ENCODE measurements at regions not wholly inside any gene's neighbourhood (a gene's known extent, or its start where the extent isn't known, plus 50 kb on each side); places are given as distances from the start of the nearest gene placed in this dataset.
"Not testable (repeated sequence)": the region's sequence is repeated elsewhere in the genome, so short reads cannot be mapped to it uniquely, and the experiment has no call there.

DNA sequence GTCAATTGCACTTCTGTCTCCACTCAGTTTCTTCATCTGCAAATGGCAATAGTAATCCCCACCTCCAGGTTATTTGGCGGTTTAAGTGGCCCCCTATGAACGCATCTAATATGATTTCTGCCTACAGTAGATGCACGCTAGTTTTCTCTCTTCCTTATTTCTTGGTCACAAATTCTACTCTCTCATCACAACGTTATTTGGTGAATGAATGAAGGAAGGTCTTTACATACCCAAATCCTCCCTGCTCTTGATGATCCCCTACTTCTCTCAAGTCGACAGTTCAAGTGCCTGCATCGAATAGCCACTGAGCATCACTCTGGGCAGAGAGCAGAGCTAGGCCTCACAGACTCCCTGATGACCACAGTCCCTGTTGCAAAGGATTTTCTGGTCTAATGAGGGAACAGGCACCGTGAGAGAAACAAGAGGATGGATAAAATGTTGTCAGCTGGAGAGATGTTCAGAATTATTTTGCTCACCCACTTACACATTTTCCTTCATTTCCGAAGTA is 181.2 kb upstream of the SMAD3 start:
- no peak for DNase-seq (ENCODE audit: low read depth)

- DNase-seq (ENCODE audit: low read depth) = no peak
Observed at GRCh38 chr15:66884661-66885237, 180.7 kb upstream of the SMAD3 start.

GRCh38 chr15:66885281-66885915 is 180.0 kb upstream of the SMAD3 start:
- DNase-seq (ENCODE audit: low read depth) = no peak

DNA sequence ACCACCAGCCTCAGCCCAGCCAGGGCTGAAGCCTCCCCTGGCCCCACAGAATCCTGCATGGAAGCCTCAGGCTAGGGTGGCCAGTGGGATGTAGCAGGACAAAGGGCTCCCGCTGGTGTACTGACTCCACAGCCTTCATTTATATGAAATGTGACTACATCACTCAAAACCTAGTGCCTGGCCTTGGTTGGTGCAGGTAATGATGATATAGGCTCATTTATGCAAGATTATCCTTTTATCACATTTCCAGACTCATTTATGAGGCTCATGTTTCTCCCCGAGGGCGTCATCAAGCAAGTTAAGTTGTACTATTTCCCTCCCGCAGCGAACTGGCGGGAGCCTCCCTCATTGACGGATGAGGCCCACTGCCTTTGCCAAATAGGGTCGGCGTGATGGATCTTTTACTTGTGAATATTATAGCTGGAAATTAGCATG is 179.1 kb upstream of the SMAD3 start:
- no peak for DNase-seq (ENCODE audit: low read depth)

GRCh38 chr15:66886686-66887273 is 178.6 kb upstream of the SMAD3 start:
- DNase-seq (ENCODE audit: low read depth) = no peak

DNA sequence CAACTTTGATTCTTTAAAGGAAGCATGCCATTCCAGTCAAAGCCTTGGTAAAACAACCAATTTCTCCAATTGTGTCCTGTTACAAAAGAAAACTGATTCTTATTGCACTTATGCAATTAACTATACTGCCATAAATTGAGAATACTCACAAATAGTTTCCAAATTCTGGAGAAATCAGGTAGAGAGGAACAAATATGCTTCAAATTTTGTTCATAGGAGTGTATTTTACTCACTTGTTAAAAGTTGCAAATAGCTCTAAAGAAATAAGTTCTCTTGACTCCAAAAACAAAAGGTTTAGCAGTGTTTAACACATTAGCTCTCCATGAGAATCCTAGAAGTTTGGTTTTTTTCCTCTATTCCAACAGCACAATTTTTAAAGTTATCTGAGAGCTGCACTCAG is 176.1 kb upstream of the SMAD3 start:
- not testable (repeated sequence) for DNase-seq (ENCODE audit: low read depth)

GRCh38 chr15:66891776-66892175 is 173.6 kb upstream of the SMAD3 start:
- no peak for DNase-seq (ENCODE audit: low read depth)

DNA sequence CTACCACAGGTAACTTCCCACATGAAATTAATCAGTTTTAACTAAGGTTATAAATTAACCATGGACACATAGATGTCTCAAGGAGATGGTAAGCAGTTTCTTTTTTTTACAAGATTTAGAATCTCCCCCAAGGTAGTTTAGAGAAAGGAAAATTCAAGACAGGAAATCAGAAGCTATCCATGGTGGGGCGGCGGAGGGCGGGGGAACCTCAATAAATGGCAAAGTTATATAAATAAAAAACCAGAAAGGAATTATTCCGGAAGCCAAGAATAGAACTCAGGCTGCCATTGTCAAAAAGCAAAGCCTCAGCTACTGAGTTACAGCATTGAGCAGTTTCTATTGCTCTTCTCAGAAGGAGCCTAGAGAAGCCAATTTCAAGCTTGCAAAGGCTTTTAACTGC is 172.1 kb upstream of the SMAD3 start:
- DNase-seq (ENCODE audit: low read depth) = no peak

GRCh38 chr15:66894363-66894762 is 171.0 kb upstream of the SMAD3 start:
- DNase-seq (ENCODE audit: low read depth) = no peak

- DNase-seq (ENCODE audit: low read depth) = no peak
Observed at GRCh38 chr15:66894986-66895780, 170.2 kb upstream of the SMAD3 start.

DNA sequence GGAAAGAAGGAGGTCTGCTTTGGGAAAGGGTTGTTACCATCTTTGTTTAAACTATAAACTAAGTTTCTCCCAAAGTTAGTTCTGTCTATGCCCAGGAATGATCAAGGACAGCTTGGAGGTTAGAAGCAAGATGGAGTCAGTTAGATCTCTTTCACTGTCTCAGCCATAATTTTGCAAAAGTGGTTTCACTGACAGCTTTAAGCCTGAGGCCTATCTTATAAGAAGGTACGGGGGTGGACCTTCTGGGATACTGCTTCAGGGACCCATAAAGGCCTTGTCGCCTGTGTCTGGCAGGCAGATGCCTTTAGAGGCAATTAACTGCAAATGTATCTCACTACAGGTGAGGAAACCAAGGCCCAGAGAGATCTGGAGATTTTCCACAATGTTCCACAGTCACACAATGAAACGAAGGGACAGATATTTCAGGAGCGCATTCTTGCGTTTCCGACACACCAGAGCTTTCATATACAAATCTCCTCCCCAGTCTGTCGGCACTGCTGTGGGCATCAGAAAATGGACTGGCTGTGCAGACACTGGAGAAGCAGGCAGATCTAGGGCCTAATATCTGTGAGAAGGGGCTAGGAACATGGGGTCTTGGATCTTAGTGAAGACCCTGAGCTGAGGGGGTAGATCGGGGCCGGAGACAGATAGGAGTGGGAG is 169.5 kb upstream of the SMAD3 start:
- no peak for DNase-seq (ENCODE audit: low read depth)

GRCh38 chr15:66896611-66897010 is 168.8 kb upstream of the SMAD3 start:
- no peak for DNase-seq (ENCODE audit: low read depth)

- no peak for DNase-seq (ENCODE audit: low read depth)
Observed at GRCh38 chr15:66897416-66897815, 168.0 kb upstream of the SMAD3 start.

GRCh38 chr15:66897971-66898370 is 167.4 kb upstream of the SMAD3 start:
- no peak for DNase-seq (ENCODE audit: low read depth)

GRCh38 chr15:66898656-66899386 is 166.6 kb upstream of the SMAD3 start:
- no peak for DNase-seq (ENCODE audit: low read depth)

DNA sequence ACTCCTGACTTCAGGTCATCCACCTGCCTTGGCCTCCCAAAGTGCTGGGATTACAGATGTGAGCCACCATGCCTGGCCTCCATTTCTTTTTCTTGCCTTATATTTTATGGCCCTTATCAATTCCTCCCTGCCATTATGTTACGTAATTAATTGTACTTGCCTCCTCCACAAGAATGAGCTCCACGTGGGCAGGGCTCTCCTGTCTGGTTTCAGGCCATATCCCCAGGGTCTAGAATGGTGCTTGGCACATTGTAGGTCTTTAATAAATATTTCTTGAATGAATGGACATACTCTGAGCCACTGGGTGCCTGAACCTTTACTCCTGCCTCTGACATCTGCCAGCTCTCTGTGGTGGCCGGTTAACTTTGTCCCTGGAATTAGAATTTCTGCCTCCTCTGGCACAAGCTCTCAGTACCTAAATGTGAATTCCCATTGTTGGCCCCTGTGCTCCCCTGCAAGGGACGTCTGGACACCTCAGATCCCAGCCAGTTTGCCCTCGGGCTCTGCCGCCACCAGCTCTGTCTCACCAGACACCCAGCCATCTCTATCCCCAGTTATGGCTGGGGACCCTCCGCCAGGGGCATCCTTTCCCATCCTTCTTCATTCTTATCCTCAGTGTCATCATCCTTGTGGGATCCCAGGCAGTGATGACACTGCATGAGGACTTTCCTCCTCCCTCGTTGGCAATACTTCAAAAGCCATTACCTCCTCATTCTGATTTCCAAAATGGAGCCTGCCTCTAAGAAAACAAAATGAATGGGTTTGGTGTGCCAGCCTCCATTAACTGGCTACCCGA is 165.6 kb upstream of the SMAD3 start:
- DNase-seq (ENCODE audit: low read depth) = no peak

GRCh38 chr15:66900586-66901310 is 164.7 kb upstream of the SMAD3 start:
- DNase-seq (ENCODE audit: low read depth) = no peak

DNA sequence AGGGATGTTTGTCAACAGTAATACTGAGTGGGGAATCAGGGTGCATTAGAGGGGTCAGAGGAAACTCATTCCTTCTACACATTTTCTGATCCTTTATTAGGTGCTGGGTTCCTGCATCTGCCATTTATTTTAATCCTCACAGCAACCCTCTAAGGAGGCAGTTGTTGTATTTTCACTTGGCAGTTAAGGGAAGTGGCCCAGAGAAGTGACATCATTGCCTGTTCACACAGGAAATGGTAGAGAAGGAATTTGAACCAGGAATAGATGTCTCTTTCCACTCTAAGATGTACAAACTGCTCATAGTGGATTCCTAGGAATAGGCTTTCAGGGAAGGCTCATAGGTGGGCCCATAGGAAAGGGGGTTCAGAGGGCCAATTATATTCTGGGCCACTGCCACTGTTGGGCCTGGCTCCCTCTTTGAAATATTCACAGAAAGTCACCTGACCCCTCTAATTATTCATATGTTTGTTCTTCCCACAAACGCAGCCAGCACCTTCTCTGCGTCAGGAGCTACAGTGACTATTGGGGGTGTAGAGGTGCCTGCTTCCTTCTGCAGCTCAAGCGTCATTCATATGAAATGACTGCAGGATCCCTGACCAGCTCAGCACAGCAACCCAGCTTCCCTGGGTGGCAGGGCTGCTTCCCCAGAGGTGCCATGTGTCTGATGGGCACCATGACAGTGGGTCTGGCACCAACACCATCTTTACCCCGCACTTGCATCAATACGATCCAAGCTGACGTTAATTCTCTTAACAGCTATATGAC is 163.9 kb upstream of the SMAD3 start:
- no peak for DNase-seq (ENCODE audit: low read depth)

DNA sequence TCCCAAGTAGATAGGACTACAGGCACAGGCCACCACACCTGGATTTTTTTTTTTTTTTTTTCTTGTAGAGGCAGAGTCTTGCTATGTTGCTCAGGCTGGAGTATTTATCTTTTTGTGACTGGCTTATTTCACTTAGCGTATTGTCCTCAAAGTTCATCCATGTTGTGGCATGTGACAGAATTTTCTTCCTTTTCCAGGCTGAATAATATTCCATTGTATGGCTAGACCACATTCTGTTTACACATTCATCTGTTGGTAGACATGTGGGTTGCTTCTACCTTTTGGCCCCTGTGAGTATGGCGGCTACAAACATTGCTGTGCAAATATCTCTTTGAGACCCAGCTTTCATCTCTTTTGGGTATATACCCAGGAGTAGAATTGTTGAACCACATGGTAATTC is 160.2 kb upstream of the SMAD3 start:
- DNase-seq (ENCODE audit: low read depth) = no peak

Measured in fibroblast of gingiva (primary cell).